ENCODE measurements at regions not wholly inside any gene's neighbourhood (a gene's known extent, or its start where the extent isn't known, plus 50 kb on each side); places are given as distances from the start of the nearest gene placed in this dataset.

GRCh38 chr10:130747946-130748345 is 563.6 kb downstream of the TCERG1L start:
- TF ChIP-seq GATA2 (IDR thresholded peaks at IDR 0.05; ENCODE audit: low read depth, low read length) (no peak), GATA3 (IDR thresholded peaks at IDR 0.05; ENCODE audit: low read depth, low read length) (no peak)

All from SH-SY5Y (cell line).